BJ (cell line): ENCODE measurements at regions not wholly inside any gene's neighbourhood (a gene's known extent, or its start where the extent isn't known, plus 50 kb on each side); places are given as distances from the start of the nearest gene placed in this dataset.
"Not testable (repeated sequence)": the region's sequence is repeated elsewhere in the genome, so short reads cannot be mapped to it uniquely, and the experiment has no call there.

Experiments
- CTCF ChIA-PET: fragments of 350-600 bp; formaldehyde crosslinking; extraction: SDS; loops from one replicate; lab custom pipeline; 2021; ENCODE audit warnings: antibody characterized with exemption, inconsistent platforms; lab: Yijun Ruan, JAX
- POLR2A ChIA-PET: fragments of 300-600 bp; sonication (Branson Sonifier 250); formaldehyde crosslinking; extraction: SDS; loops from one replicate; lab custom pipeline; 2021; ENCODE audit warnings: antibody characterized with exemption; lab: Charles Lee
- DNase-seq: peaks from one replicate; pipeline ENCODE4 v3.0.0-alpha.2; 2011; ENCODE audit warnings: low read depth
- H3K27me3 ChIP-seq: 2 replicates; pipeline ENCODE4 v1.6.0; 2011; ENCODE audit warnings: low read length; ENCODE audit not compliant: control insufficient read depth, insufficient read depth
- H3K36me3 ChIP-seq: 2 replicates; pipeline ENCODE4 v1.5.1; 2011; ENCODE audit warnings: low read length; ENCODE audit not compliant: control insufficient read depth, insufficient read depth
- H3K4me3 ChIP-seq: 2 replicates; pipeline ENCODE4 v1.5.1; 2011; ENCODE audit warnings: low read depth, mild to moderate bottlenecking, control low read depth, low read length
- CTCF ChIP-seq: IDR thresholded peaks from 2 replicates; pipeline ENCODE4 v1.5.1; 2011; ENCODE audit warnings: low read depth, mild to moderate bottlenecking, control low read depth, inconsistent platforms, low read length, moderate library complexity; ENCODE audit not compliant: insufficient read depth

- Histone ChIP-seq H3K36me3 (no peaks in the 10 kb centered on the region), H3K27me3 (no peaks in the 10 kb centered on the region), H3K4me3 (no peak overlapping the region)
- DNase-seq: no peak
- ChIA-PET CTCF (no interaction called here), POLR2A (no interaction called here)
- no peak for TF ChIP-seq CTCF
Observed at GRCh38 chr11:42947405-42947804, 364.4 kb upstream of the API5 start.

GRCh38 chr11:42949738-42950376 is 361.9 kb upstream of the API5 start:
- H3K36me3 ChIP-seq, H3K27me3 ChIP-seq, DNase-seq, CTCF ChIA-PET, POLR2A ChIA-PET, H3K4me3 ChIP-seq: not testable (repeated sequence)

GRCh38 chr11:42951266-42951665 is 360.5 kb upstream of the API5 start:
- ChIA-PET CTCF (no interaction called here), POLR2A (no interaction called here)
- no peaks in the 10 kb centered on the region for H3K36me3 ChIP-seq
- no peak for TF ChIP-seq CTCF
- no peak for DNase-seq
- H3K27me3 ChIP-seq: no peaks in the 10 kb centered on the region
- no peak overlapping the region for H3K4me3 ChIP-seq

GRCh38 chr11:42957831-42958230 is 354.0 kb upstream of the API5 start:
- DNase-seq: no peak
- CTCF ChIA-PET: no interaction called here
- Histone ChIP-seq H3K27me3 (no peaks in the 10 kb centered on the region), H3K4me3 (no peak overlapping the region), H3K36me3 (no peaks in the 10 kb centered on the region)
- POLR2A ChIA-PET: no interaction called here
- TF ChIP-seq CTCF: no peak

- no peak for TF ChIP-seq CTCF
- no peak overlapping the region for H3K4me3 ChIP-seq
- H3K27me3 ChIP-seq: no peaks in the 10 kb centered on the region
- POLR2A ChIA-PET: no interaction called here
- DNase-seq: no peak
- no peaks in the 10 kb centered on the region for H3K36me3 ChIP-seq
- CTCF ChIA-PET: no interaction called here
Observed at GRCh38 chr11:42958635-42959034, 353.2 kb upstream of the API5 start.

GRCh38 chr11:42960521-42961088 is 351.2 kb upstream of the API5 start:
- H3K4me3 ChIP-seq: no peak overlapping the region
- no peak for DNase-seq
- no peaks in the 10 kb centered on the region for H3K27me3 ChIP-seq
- ChIA-PET POLR2A (no interaction called here), CTCF (no interaction called here)
- H3K36me3 ChIP-seq: no peaks in the 10 kb centered on the region
- no peak for TF ChIP-seq CTCF
